ENCODE measurements at regions not wholly inside any gene's neighbourhood (a gene's known extent, or its start where the extent isn't known, plus 50 kb on each side); places are given as distances from the start of the nearest gene placed in this dataset.

GRCh38 chr10:112027731-112028280, 155.8 kb downstream of the GPAM start:
- no peak for TF ChIP-seq CTCF (IDR thresholded peaks at IDR 0.05)
- intact Hi-C loops (cut with DNase I), result no loop called here
- ATAC-seq, result no peak

GRCh38 chr10:112030431-112030830, 153.1 kb downstream of the GPAM start:
- intact Hi-C loops (cut with DNase I), result no loop called here
- TF ChIP-seq CTCF (IDR thresholded peaks at IDR 0.05), result no peak

More at GRCh38 chr10:112027731-112028280, 155.8 kb downstream of the GPAM start:
- Histone ChIP-seq H3K4me3 (no peak overlapping the region), H3K36me3 (no peaks in the 10 kb centered on the region), H3K27ac (no peak overlapping the region), H3K9me3 (peaks cover 0 to 34% of the 10 kb centered on the region in 2 donors), H3K27me3 (no peaks in the 10 kb centered on the region), H3K4me1 (no peaks in the 10 kb centered on the region)
- no peak for DNase-seq

GRCh38 chr10:112039823-112040222, 143.7 kb downstream of the GPAM start:
- no peaks in the 10 kb centered on the region for H3K27me3 ChIP-seq
- DNase-seq (no peak), ATAC-seq (no peak)
- H3K9me3 ChIP-seq, result peaks cover 0 to 14% of the 10 kb centered on the region in 2 donors
- H3K4me1 ChIP-seq, result no peaks in the 10 kb centered on the region
- no peak overlapping the region for H3K4me3 ChIP-seq
- TF ChIP-seq CTCF (IDR thresholded peaks at IDR 0.05), result no peak
- no peak overlapping the region for H3K27ac ChIP-seq
- no peaks in the 10 kb centered on the region for H3K36me3 ChIP-seq
- intact Hi-C loops (cut with DNase I), result no loop called here

More at GRCh38 chr10:112030431-112030830, 153.1 kb downstream of the GPAM start:
- no peak overlapping the region for H3K4me3 ChIP-seq
- H3K9me3 ChIP-seq, result peaks cover 0 to 41% of the 10 kb centered on the region in 2 donors
- H3K36me3 ChIP-seq, result no peaks in the 10 kb centered on the region
- no peaks in the 10 kb centered on the region for H3K4me1 ChIP-seq
- no peaks in the 10 kb centered on the region for H3K27me3 ChIP-seq
- H3K27ac ChIP-seq, result no peak overlapping the region
- ATAC-seq (no peak), DNase-seq (no peak)

- intact Hi-C loops (cut with DNase I), result no loop called here
- Histone ChIP-seq H3K9me3 (peaks cover 0 to 11% of the 10 kb centered on the region in 2 donors), H3K27ac (no peak overlapping the region), H3K4me3 (no peak overlapping the region), H3K4me1 (no peaks in the 10 kb centered on the region), H3K36me3 (no peaks in the 10 kb centered on the region), H3K27me3 (no peaks in the 10 kb centered on the region)
- TF ChIP-seq CTCF (IDR thresholded peaks at IDR 0.05), result no peak
- ATAC-seq (no peak), DNase-seq (no peak)
These were observed 142.9 kb downstream of the GPAM start for GRCh38 chr10:112040696-112041095.

GRCh38 chr10:112045938-112046337, 137.6 kb downstream of the GPAM start:
- intact Hi-C loops (cut with DNase I), result no loop called here
- DNase-seq, result no peak
- no peak for TF ChIP-seq CTCF (IDR thresholded peaks at IDR 0.05)
- no peaks in the 10 kb centered on the region for H3K9me3 ChIP-seq
- no peak overlapping the region for H3K4me3 ChIP-seq
- H3K36me3 ChIP-seq, result no peaks in the 10 kb centered on the region
- H3K4me1 ChIP-seq, result no peaks in the 10 kb centered on the region
- ATAC-seq, result no peak
- H3K27me3 ChIP-seq, result no peaks in the 10 kb centered on the region
- H3K27ac ChIP-seq, result no peak overlapping the region
